Large intestine (tissue), 3 donors: ENCODE measurements at regions not wholly inside any gene's neighbourhood (a gene's known extent, or its start where the extent isn't known, plus 50 kb on each side); places are given as distances from the start of the nearest gene placed in this dataset.

Source experiments
- DNase-seq, 2 donors: peaks; one replicate each; pipeline versions ENCODE4 v3.0.0 to v3.0.0-alpha.2; 2013
- H3K27ac ChIP-seq: one replicate; pipeline ENCODE4 v1.5.1; 2013; ENCODE audit warnings: low read length
- H3K27me3 ChIP-seq: 2 replicates; pipeline ENCODE4 v1.6.1; 2013; ENCODE audit warnings: low read length; ENCODE audit not compliant: control insufficient read depth, insufficient read depth
- H3K36me3 ChIP-seq: 2 replicates; pipeline ENCODE4 v1.6.1; 2013; ENCODE audit warnings: low read length; ENCODE audit not compliant: control insufficient read depth, insufficient read depth
- H3K4me1 ChIP-seq: one replicate; pipeline ENCODE4 v1.6.1; 2013; ENCODE audit warnings: low read length; ENCODE audit not compliant: control insufficient read depth, insufficient read depth
- H3K4me3 ChIP-seq: one replicate; pipeline ENCODE4 v1.5.1; 2013; ENCODE audit warnings: low read length
- H3K9me3 ChIP-seq: one replicate; pipeline ENCODE4 v1.6.1; 2013; ENCODE audit warnings: mild to moderate bottlenecking, low read depth, low read length, moderate library complexity; ENCODE audit not compliant: control insufficient read depth
- WGBS: methylation state at CpG from one replicate; pipeline ENCODE4 v1.1.5; 2013; ENCODE audit warnings: low lambda C conversion rate; ENCODE audit not compliant: insufficient coverage; 5-methylcytosine and 5-hydroxymethylcytosine counted together

DNA sequence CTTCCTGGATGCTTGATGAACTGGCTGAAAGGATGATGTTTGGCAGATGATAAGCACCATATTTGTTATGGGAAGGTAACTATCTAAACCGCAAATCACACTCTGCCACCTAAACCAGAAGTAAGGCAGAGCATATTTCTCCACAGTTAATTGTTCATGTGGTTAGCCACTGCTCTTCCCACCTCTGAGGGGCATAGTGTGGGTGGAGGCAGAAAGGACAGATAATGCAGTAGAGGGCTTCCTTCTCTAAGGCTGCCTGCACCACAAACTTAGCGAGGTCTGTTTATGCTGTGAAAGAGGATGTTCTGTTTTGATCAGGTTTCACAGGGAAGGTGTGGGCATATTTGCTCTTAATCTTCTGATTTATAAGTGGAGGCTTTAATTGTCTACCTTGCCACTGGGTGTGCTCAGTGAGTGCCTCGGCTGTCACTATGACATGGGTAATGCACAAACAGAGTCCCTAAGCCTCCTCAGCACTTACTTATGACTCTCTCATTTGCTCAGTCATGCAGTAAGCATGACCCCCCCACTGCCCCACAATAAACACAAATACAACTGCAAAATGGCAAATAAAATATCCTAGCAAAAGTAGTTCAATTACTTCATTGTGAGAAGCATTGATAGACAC lies 401.0 kb downstream of the TMA16 start:
- Histone ChIP-seq H3K36me3 (no peaks in the 10 kb centered on the region), H3K27ac (no peak overlapping the region), H3K9me3 (no peaks in the 10 kb centered on the region), H3K27me3 (no peaks in the 10 kb centered on the region), H3K4me1 (no peaks in the 10 kb centered on the region), H3K4me3 (no peak overlapping the region)
- WGBS = 100% methylated on average over 1 of the region's 3 CpGs
- DNase-seq = no peak

- H3K4me3 ChIP-seq = no peak overlapping the region
- H3K27ac ChIP-seq = no peak overlapping the region
- H3K36me3 ChIP-seq = no peaks in the 10 kb centered on the region
- H3K27me3 ChIP-seq = no peaks in the 10 kb centered on the region
- no peaks in the 10 kb centered on the region for H3K4me1 ChIP-seq
- no CpG with 5 or more reads among the region's 1 CpG for WGBS
- H3K9me3 ChIP-seq = no peaks in the 10 kb centered on the region
- no peak for DNase-seq
Measured at GRCh38 chr4:163901319-163901718, 406.8 kb downstream of the TMA16 start.

- Histone ChIP-seq H3K36me3 (no peaks in the 10 kb centered on the region), H3K4me3 (no peak overlapping the region), H3K27ac (no peak overlapping the region), H3K9me3 (no peaks in the 10 kb centered on the region), H3K4me1 (no peaks in the 10 kb centered on the region), H3K27me3 (no peaks in the 10 kb centered on the region)
- WGBS = no CpG with 5 or more reads among the region's 2 CpGs
- no peak for DNase-seq
Measured at GRCh38 chr4:163902417-163902816, 407.9 kb downstream of the TMA16 start.

DNA sequence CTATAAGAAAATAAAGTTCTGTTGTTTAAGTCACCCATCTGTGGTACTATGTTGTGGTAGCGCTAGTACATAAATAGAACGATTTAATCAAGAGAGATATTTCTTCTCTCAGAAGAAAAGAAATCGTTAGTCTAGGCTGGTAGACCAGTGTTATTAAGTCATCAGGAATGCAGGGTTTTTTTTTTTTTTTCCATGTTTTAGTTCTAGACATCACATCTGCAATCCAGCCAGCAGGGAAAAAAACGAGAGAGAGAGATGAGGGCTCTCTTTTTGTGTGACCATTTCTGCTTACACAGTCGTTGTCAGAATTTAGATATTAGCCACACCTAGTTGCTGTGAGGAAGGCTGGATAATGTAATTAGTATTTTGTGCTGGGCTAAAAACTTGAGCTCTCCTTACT lies 417.4 kb downstream of the TMA16 start:
- H3K27me3 ChIP-seq = no peaks in the 10 kb centered on the region
- no peaks in the 10 kb centered on the region for H3K4me1 ChIP-seq
- DNase-seq = no peak
- no peak overlapping the region for H3K27ac ChIP-seq
- no peaks in the 10 kb centered on the region for H3K9me3 ChIP-seq
- no peaks in the 10 kb centered on the region for H3K36me3 ChIP-seq
- no peak overlapping the region for H3K4me3 ChIP-seq
- 87% methylated on average over 3 of the region's 5 CpGs for WGBS

- no peaks in the 10 kb centered on the region for H3K36me3 ChIP-seq
- H3K9me3 ChIP-seq = no peaks in the 10 kb centered on the region
- H3K4me3 ChIP-seq = no peak overlapping the region
- no peaks in the 10 kb centered on the region for H3K27me3 ChIP-seq
- H3K4me1 ChIP-seq = no peaks in the 10 kb centered on the region
- no peak for DNase-seq
- no peak overlapping the region for H3K27ac ChIP-seq
- no CpG with 5 or more reads among the region's 4 CpGs for WGBS
Measured at GRCh38 chr4:163913571-163913970, 419.1 kb downstream of the TMA16 start.

- no CpG with 5 or more reads among the region's 3 CpGs for WGBS
- no peak for DNase-seq
- no peak overlapping the region for H3K4me3 ChIP-seq
- H3K36me3 ChIP-seq = no peaks in the 10 kb centered on the region
- H3K27me3 ChIP-seq = no peaks in the 10 kb centered on the region
- no peak overlapping the region for H3K27ac ChIP-seq
- no peaks in the 10 kb centered on the region for H3K9me3 ChIP-seq
- H3K4me1 ChIP-seq = no peaks in the 10 kb centered on the region
Measured at GRCh38 chr4:163915896-163916295, 421.4 kb downstream of the TMA16 start.

DNA sequence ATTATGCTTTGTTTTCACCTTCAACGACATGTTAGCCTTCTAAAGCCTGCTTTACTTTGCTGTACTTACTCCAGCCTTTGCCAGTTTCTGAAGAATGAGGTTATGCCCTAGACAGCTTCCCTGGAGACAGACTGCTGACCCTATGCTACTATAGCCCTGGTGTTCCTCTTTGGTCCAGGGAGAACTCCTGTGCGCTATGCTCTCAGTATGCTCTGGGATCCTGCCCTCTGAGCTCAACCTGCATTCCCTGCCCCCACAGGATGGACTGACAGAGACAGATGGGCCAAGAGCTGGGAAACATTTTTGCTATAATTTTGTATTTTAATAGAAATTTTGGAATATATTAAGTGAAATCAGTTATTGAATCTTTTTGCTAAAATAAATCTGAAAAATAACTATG lies 425.9 kb downstream of the TMA16 start:
- Histone ChIP-seq H3K27ac (no peak overlapping the region), H3K4me3 (no peak overlapping the region), H3K36me3 (no peaks in the 10 kb centered on the region), H3K4me1 (no peaks in the 10 kb centered on the region), H3K27me3 (no peaks in the 10 kb centered on the region), H3K9me3 (no peaks in the 10 kb centered on the region)
- no peak for DNase-seq
- WGBS = 40% methylated on average over 1 of the region's 2 CpGs

DNA sequence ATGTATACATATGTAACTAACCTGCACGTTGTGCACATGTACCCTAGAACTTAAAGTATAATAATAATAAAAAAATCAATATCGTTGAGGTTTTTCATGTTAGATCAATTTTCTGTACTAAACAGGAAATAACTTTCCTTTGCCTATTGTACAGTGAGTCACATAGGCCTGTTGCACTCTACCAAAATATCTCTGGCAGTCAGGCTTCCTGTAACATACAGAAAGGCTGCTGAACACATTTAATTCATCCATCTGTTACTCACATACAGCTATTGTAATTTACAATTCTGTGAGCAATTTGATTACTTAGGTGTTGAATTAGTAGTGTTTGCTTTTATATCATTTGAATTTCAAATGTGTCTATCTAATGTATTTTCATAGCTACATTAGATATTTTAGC lies 427.8 kb downstream of the TMA16 start:
- H3K4me3 ChIP-seq = no peak overlapping the region
- no peak for DNase-seq
- H3K9me3 ChIP-seq = no peaks in the 10 kb centered on the region
- H3K27ac ChIP-seq = no peak overlapping the region
- WGBS = 83% methylated on average over 1 of the region's 2 CpGs
- no peaks in the 10 kb centered on the region for H3K36me3 ChIP-seq
- H3K27me3 ChIP-seq = no peaks in the 10 kb centered on the region
- H3K4me1 ChIP-seq = no peaks in the 10 kb centered on the region

DNA sequence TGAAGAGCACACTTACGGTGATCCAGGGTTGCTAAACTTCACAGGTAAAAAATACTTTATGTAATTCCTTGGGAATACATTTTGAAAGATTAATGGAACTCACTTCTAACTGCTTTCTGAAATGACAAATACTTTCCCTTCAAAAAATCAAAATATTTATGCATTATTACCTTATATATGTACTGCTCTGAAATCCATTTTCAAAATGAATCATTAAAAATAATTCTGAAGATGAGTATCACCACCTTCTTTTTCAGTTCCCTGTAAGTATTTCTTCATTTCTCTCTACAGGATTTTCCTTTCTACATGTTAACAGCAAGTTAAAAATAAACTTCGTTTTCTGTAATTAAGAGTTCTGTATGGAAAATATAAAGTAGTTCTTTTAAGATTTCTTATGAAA lies 428.6 kb downstream of the TMA16 start:
- Histone ChIP-seq H3K4me1 (no peaks in the 10 kb centered on the region), H3K9me3 (no peaks in the 10 kb centered on the region), H3K27ac (no peak overlapping the region), H3K36me3 (no peaks in the 10 kb centered on the region), H3K4me3 (no peak overlapping the region), H3K27me3 (no peaks in the 10 kb centered on the region)
- WGBS = 88% methylated on average over 1 of the region's 2 CpGs
- no peak for DNase-seq

- no peak overlapping the region for H3K27ac ChIP-seq
- H3K9me3 ChIP-seq = no peaks in the 10 kb centered on the region
- DNase-seq = no peak
- H3K36me3 ChIP-seq = no peaks in the 10 kb centered on the region
- no peaks in the 10 kb centered on the region for H3K4me1 ChIP-seq
- H3K4me3 ChIP-seq = no peak overlapping the region
- H3K27me3 ChIP-seq = no peaks in the 10 kb centered on the region
Measured at GRCh38 chr4:163930086-163930485, 435.6 kb downstream of the TMA16 start.

- no peaks in the 10 kb centered on the region for H3K9me3 ChIP-seq
- no peak overlapping the region for H3K27ac ChIP-seq
- DNase-seq = no peak
- H3K4me3 ChIP-seq = no peak overlapping the region
- WGBS = 20% methylated on average over 1 of the region's 7 CpGs
- no peaks in the 10 kb centered on the region for H3K36me3 ChIP-seq
- no peaks in the 10 kb centered on the region for H3K4me1 ChIP-seq
- no peaks in the 10 kb centered on the region for H3K27me3 ChIP-seq
Measured at GRCh38 chr4:163932504-163932903, 438.0 kb downstream of the TMA16 start.
